ENCODE measurements at regions not wholly inside any gene's neighbourhood (a gene's known extent, or its start where the extent isn't known, plus 50 kb on each side); places are given as distances from the start of the nearest gene placed in this dataset.
"Not testable (repeated sequence)": the region's sequence is repeated elsewhere in the genome, so short reads cannot be mapped to it uniquely, and the experiment has no call there.

DNA sequence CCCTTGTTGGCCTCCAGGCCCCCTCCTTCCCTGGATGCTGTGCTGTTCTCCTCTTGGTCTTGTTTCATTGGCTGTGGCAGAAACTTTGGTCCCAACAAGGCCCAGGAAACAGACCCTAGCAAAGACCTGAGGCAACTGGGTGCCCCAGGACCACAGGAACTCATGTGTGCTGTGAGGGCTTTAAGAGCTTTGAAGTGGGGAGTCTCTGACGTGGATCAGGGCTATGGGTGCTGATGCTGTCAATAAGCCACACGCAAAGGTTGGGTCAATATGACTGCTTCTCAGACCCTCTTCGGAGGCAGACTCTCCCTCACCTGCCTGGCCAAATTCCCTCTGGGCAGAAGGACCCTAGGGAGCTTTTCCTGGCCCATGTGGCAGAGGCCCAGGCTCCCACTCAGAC, 91.5 kb upstream of the MLN start:
- DNase-seq (ENCODE audit: low spot score): no peak

GRCh38 chr6:33894438-33894837, 90.6 kb upstream of the MLN start:
- DNase-seq (ENCODE audit: low spot score): peak; percentile 58

GRCh38 chr6:33892581-33893346, 89.0 kb upstream of the MLN start:
- DNase-seq (ENCODE audit: low spot score): no peak

- DNase-seq (ENCODE audit: low spot score): no peak
Observed at GRCh38 chr6:33888664-33889200, 84.9 kb upstream of the MLN start.

DNA sequence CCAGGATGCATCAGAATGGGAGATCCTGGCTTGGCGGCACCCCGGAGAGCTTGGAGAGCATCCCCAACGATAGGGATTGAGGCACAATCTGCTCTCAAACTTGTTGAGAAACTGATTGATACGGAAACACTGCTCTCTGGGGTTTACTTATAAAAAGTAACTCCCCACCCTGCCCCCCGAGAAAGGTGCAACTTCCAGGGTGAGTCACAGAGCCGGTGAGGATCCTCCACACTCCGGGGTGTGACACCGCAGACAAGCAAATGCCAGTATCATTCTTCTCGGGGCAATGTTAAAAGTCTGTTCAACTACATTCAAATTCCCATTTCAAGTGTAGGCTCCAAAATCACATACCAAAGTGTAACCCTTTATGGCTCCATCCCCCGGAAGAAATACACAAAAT, 84.4 kb upstream of the MLN start:
- DNase-seq (ENCODE audit: low spot score): no peak

GRCh38 chr6:33886673-33887144, 82.9 kb upstream of the MLN start:
- DNase-seq (ENCODE audit: low spot score): peak; percentile 89

- DNase-seq (ENCODE audit: low spot score): peak; percentile 81
Observed at GRCh38 chr6:33885132-33886057, 81.6 kb upstream of the MLN start.

DNA sequence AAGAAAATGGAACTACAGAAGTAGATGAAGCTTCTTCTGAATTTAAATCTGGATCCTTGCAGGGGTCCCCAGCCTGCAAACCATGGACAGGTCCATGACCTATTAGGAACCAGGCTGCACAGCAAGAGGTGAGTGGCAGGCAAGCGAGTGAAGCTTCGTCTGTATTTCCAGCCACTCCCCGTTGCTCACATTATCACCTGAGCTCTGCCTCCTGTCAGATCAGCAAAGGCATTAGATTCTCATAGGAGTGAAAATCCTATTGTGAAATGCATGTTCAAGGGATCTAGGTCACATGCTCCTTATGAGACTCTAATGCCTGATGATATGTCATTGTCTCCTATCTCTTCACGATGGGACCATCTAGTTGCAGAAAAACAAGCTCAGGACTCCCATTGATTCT, 79.8 kb upstream of the MLN start:
- DNase-seq (ENCODE audit: low spot score): not testable (repeated sequence)

GRCh38 chr6:33882154-33882553, 78.4 kb upstream of the MLN start:
- no peak for DNase-seq (ENCODE audit: low spot score)

DNA sequence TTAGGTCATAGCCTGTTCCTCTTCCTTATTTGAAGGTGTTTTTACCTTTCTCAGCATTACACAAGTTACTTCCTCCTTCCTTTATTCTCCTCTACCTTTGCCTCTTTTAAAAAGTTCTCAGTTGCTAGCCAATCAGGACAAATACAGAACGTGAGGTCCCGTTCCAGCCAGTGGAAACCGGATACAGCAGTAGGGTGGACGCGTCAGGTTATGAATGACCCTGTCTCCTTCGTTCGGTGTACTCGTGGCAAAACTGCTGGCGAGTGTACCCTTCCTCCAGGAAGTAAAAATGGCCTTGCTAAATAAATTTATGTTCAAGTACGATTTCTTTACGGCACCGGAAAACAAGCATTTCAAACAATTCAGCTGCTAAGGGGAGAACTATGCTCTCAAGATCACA, 77.0 kb upstream of the MLN start:
- no peak for DNase-seq (ENCODE audit: low spot score)

- DNase-seq (ENCODE audit: low spot score): no peak
Observed at GRCh38 chr6:33880104-33880678, 76.4 kb upstream of the MLN start.

- no peak for DNase-seq (ENCODE audit: low spot score)
Observed at GRCh38 chr6:33878562-33878961, 74.8 kb upstream of the MLN start.

GRCh38 chr6:33877982-33878535, 74.3 kb upstream of the MLN start:
- DNase-seq (ENCODE audit: low spot score): no peak

- DNase-seq (ENCODE audit: low spot score): no peak
Observed at GRCh38 chr6:33875696-33876095, 71.9 kb upstream of the MLN start.

- no peak for DNase-seq (ENCODE audit: low spot score)
Observed at GRCh38 chr6:33875141-33875581, 71.4 kb upstream of the MLN start.

GRCh38 chr6:33874136-33874760, 70.4 kb upstream of the MLN start:
- no peak for DNase-seq (ENCODE audit: low spot score)

DNA sequence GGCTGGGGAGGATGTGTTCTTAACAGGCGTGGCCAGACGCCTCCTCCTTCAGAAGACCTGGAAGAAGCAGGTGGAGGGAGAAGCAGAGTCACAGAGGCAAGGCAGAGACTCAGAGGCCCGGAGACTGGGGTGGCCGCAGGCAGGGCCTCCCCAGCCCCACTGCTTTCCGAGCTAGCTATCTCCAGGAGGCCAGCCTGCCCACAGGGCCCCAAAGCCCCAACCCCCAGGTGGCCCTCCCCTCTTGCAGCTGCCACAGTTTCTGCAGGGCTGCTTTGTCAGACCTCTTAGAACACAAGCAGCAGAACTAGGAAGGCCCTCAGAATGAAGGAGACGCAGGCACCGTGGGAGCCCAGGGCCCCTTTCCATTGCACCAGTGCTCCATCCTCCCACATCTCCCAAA, 69.0 kb upstream of the MLN start:
- no peak for DNase-seq (ENCODE audit: low spot score)

- DNase-seq (ENCODE audit: low spot score): no peak
Observed at GRCh38 chr6:33869826-33870423, 66.1 kb upstream of the MLN start.

GRCh38 chr6:33869121-33869520, 65.3 kb upstream of the MLN start:
- no peak for DNase-seq (ENCODE audit: low spot score)

GRCh38 chr6:33868141-33868540, 64.3 kb upstream of the MLN start:
- no peak for DNase-seq (ENCODE audit: low spot score)

DNA sequence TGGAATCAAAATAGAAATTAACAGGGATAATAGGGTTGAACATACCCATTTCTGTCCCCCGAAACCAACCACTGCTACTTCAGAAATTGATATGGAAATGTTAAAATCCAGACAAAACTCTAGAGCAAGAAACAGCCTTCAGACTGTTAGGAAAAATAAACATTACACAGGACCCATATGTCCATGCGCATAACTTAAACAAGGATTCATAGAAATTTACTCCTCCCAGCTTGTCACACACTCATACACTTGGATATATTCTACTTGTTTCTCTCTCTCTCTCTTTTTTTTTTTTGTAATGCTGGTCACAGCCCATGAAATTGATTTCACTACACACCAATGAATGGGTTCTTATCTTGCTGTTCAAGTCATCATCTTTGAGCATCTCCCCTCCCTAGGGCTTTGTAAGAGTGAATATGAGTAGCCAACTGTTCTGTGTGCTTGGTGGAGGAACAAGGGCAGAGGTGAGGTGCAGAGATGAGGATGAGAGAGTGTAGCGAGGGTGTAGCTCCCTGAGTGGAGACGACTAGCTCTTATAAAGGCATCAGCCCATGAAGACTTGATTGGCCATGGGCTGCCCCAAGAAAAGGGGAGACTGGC, 61.8 kb upstream of the MLN start:
- DNase-seq (ENCODE audit: low spot score): no peak

Data from AG20443 (cell line).